Activated T-helper 2 cell treated with anti-CD3 and anti-CD28 coated beads, Interferon-gamma antibody, Interleukin-2, Interleukin-4, amounts not matched to agents 10 μg/mL and 5 μg/mL and 100 μg/mL, durations not matched to agents 14 hours and 24 hours and 36 hours (primary cell): ENCODE measurements at regions not wholly inside any gene's neighbourhood (a gene's known extent, or its start where the extent isn't known, plus 50 kb on each side); places are given as distances from the start of the nearest gene placed in this dataset.

ENCODE experiments used
- DNase-seq: peaks from one replicate; pipeline ENCODE4 v3.0.0; 2021; ENCODE audit warnings: low spot score
- H3K27ac Mint-ChIP-seq: one replicate; pipeline ENCODE4 v1.8.0; 2021; ENCODE audit warnings: mixed read lengths
- H3K27me3 Mint-ChIP-seq: one replicate; pipeline ENCODE4 v1.8.0; 2021; ENCODE audit warnings: low read depth, mixed read lengths
- H3K36me3 Mint-ChIP-seq: one replicate; pipeline ENCODE4 v1.8.0; 2021; ENCODE audit warnings: low read depth, mixed read lengths
- H3K4me1 Mint-ChIP-seq: one replicate; pipeline ENCODE4 v1.8.0; 2021; ENCODE audit warnings: low read depth, mixed read lengths
- H3K4me3 Mint-ChIP-seq: one replicate; pipeline ENCODE4 v1.8.0; 2021; ENCODE audit warnings: low read depth, mild to moderate bottlenecking, moderate library complexity, mixed read lengths
- H3K9me3 Mint-ChIP-seq: one replicate; pipeline ENCODE4 v1.8.0; 2021; ENCODE audit warnings: mixed read lengths
- intact Hi-C: fragments of 100-400 bp; cut with micrococcal nuclease; formaldehyde crosslinking; loops from one replicate; pipeline ENCODE4 v1.15.1; 2023

DNA sequence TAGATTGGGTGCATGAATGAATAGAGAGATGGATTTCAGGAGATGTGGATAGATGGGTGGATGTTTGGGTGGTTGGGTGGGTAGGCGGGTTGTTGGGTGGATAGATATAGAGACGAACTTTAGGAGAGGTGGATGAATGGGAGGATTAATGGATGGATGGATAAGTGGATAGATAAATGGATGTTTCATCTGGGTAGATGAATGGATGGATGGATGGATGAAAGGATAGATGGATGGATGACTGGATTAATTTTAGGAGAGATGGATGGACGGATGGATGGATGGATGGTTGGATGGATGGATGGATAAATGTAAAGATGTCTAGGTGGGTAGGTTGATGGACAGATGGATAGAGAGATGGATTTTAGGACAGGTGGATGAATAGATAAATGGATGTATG, 511.3 kb downstream of the MIAT start:
- no peaks in the 10 kb centered on the region for H3K4me1 Mint-ChIP-seq
- DNase-seq: no peak
- no peaks in the 10 kb centered on the region for H3K9me3 Mint-ChIP-seq
- H3K27me3 Mint-ChIP-seq: no peaks in the 10 kb centered on the region
- H3K36me3 Mint-ChIP-seq: no peaks in the 10 kb centered on the region
- intact Hi-C loops: no loop called here
- no peak overlapping the region for H3K4me3 Mint-ChIP-seq
- H3K27ac Mint-ChIP-seq: no peak overlapping the region

DNA sequence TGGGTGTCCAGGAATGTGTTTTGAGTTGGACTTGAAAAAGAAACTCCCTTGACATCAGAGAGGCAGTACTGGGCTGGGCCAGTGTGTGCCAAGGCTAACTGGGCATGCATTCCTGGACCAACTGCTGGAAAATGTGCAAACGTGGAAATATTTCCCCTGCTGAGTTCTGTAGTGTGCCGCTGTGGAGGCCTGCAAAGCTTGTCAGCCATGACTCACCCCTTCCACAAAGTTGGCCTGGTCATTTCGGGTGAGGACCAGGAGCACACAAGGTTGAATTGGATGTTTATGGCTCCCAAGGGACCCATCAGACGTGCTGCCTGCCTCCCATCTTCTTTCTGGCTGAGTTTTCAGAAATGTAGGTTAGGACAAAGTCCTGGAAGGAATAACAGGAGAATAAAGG, 513.1 kb downstream of the MIAT start:
- Mint-ChIP-seq H3K9me3 (no peaks in the 10 kb centered on the region), H3K4me1 (no peaks in the 10 kb centered on the region), H3K36me3 (no peaks in the 10 kb centered on the region), H3K27ac (no peak overlapping the region), H3K4me3 (no peak overlapping the region), H3K27me3 (no peaks in the 10 kb centered on the region)
- intact Hi-C loops: no loop called here
- no peak for DNase-seq

DNA sequence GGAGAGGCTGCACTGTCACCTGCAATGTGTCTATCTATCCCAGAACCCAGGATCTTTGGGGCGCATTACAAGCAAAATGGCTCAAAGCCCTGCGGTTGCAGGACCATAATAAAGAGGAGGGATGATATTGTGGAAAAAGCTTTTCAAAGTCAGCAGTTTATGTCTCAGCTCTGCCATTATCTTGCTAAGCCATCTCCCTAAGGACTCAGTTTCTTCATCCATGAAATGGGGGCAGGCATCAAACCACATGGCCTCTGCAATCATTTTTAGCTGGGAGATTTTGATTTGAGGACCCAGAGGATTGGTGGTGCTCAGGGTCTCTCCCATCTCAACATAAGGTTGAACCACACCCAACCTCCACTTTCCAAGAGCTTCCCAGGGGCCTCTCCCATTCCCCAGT, 513.8 kb downstream of the MIAT start:
- H3K27me3 Mint-ChIP-seq: no peaks in the 10 kb centered on the region
- no peaks in the 10 kb centered on the region for H3K9me3 Mint-ChIP-seq
- H3K36me3 Mint-ChIP-seq: no peaks in the 10 kb centered on the region
- H3K4me3 Mint-ChIP-seq: no peak overlapping the region
- H3K27ac Mint-ChIP-seq: no peak overlapping the region
- intact Hi-C loops: no loop called here
- DNase-seq: no peak
- H3K4me1 Mint-ChIP-seq: no peaks in the 10 kb centered on the region

DNA sequence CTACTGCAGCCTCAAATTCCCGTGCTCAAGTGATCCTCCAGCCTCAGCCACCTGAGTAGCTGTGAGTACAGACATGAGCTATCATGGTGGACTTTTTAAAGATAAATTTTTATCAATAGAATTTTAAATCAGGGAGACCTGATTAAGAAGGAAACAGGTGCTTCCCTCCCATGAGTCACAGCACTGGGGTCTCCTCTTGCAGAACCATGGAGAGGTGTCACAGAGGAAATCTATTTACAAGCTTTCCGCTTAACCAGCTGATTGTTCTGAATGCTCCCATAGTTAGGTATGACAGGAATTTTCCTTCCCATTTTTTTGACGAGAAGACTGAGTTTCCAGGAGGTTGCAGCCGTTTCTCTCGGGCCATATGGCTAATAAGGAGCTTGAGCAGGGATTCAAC, 516.1 kb downstream of the MIAT start:
- Mint-ChIP-seq H3K27me3 (no peaks in the 10 kb centered on the region), H3K4me3 (no peak overlapping the region), H3K4me1 (no peaks in the 10 kb centered on the region), H3K36me3 (no peaks in the 10 kb centered on the region), H3K9me3 (no peaks in the 10 kb centered on the region), H3K27ac (no peak overlapping the region)
- no peak for DNase-seq
- intact Hi-C loops: no loop called here

DNA sequence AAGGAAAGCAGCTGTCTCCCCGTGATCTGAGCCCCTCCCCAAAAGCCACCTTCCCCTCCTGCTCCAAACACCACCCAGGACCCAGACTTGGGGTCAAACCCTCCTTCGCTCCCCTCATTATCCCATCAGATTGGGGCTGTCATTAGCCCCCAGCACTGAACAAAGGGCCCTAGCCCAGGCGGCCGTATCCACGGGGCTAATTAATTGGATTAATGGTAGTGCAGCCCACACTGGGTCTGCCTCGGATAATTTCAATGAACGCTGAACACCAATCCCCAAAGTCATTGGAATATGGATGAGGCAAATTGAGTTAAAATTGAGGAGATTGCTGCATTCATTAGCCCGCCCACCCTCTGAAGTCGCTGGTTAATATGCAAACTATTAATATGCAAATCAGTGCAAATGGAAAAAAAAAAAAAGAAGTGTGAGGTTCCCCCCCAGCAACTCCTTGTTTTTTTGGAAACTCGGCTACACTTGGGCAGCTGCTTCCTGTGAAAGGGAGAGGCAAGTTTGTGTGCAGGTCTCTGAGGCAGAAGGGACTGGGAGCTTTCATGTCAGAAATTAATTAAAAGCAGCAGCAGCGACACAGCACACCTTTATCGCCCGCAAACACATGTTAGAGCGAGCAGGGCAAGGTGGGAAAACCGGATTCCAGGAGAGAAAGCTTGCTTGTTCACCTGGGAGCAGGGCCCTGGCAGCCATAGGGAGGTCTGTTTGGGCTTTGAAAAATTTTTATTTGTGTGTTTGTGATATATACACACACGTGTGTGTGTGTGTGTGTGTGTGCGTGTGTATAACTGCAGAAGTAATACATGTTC, 517.8 kb downstream of the MIAT start:
- Mint-ChIP-seq H3K27ac (no peak overlapping the region), H3K27me3 (peaks cover 1% of the 10 kb centered on the region), H3K4me3 (no peak overlapping the region), H3K36me3 (no peaks in the 10 kb centered on the region), H3K9me3 (no peaks in the 10 kb centered on the region), H3K4me1 (no peaks in the 10 kb centered on the region)
- intact Hi-C loops: no loop called here
- no peak for DNase-seq

DNA sequence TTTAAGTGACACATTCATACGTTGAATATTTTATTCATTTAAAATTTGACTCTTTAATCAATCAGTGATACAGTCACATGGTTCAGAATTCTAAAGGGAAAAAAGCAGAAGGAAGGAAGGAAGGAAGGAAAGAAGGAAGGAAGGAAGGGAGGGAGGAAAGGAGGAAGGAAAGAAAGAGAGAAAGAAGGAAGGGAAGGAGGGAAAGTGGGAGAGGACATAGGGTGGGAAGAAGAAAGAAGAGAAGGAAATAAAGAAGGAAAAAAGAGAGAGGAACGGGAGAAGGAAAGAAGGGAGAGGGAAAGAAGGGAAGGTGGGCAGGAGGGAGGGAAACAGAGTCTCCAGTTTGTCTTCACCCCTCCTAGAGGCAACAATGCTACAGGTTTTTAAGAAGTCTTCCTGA, 518.6 kb downstream of the MIAT start:
- Mint-ChIP-seq H3K9me3 (no peaks in the 10 kb centered on the region), H3K4me1 (no peaks in the 10 kb centered on the region), H3K27ac (no peak overlapping the region), H3K27me3 (peaks cover 1% of the 10 kb centered on the region), H3K36me3 (no peaks in the 10 kb centered on the region), H3K4me3 (no peak overlapping the region)
- no peak for DNase-seq
- intact Hi-C loops: no loop called here

DNA sequence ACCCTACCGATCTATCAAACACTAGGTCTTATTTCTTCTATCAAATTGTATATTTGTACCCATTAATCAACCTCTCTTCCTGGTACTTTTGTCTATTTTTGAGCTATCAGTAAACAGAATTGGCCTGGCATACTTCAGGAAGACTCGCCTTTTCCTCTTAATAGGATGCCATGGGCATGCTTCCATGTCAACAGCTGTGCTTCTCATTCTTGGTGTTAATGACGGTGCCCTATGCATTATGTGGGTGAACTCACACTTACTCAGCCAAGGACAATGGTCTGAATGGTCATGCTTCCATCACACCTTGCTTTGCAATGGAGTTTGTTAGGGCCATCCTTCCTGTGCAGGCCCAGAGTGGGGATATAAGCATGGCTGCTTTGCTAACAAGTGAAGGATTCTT, 521.8 kb downstream of the MIAT start:
- intact Hi-C loops: no loop called here
- Mint-ChIP-seq H3K9me3 (no peaks in the 10 kb centered on the region), H3K4me1 (no peaks in the 10 kb centered on the region), H3K4me3 (no peak overlapping the region), H3K27ac (no peak overlapping the region), H3K27me3 (peaks cover 1% of the 10 kb centered on the region), H3K36me3 (no peaks in the 10 kb centered on the region)
- no peak for DNase-seq

DNA sequence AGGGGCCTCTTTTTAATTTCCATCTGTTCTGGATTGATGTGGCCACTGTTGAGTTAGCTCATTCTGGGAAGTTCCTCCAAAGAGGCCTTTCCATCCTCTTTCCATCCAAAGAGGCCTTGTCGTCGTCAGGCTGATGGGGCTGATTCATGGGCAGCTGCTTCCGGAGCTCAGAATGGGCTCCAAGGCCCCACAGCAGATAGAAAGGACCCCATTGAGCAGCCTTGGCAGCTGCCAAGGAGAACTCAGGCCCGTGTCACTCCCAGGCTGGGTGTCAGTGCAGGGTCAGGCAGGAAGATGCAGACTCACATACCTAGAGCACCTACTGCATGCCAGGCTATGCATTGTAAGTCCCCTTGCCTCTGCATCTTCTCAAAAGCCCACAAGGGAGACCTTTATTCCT, 524.1 kb downstream of the MIAT start:
- intact Hi-C loops: no loop called here
- Mint-ChIP-seq H3K9me3 (no peaks in the 10 kb centered on the region), H3K4me3 (no peak overlapping the region), H3K27ac (no peak overlapping the region), H3K27me3 (peaks cover 1% of the 10 kb centered on the region), H3K36me3 (no peaks in the 10 kb centered on the region), H3K4me1 (no peaks in the 10 kb centered on the region)
- no peak for DNase-seq

- intact Hi-C loops: no loop called here
- Mint-ChIP-seq H3K9me3 (no peaks in the 10 kb centered on the region), H3K4me1 (no peaks in the 10 kb centered on the region), H3K27me3 (peaks cover 1% of the 10 kb centered on the region), H3K36me3 (no peaks in the 10 kb centered on the region), H3K4me3 (no peak overlapping the region), H3K27ac (no peak overlapping the region)
- no peak for DNase-seq
Observed at GRCh38 chr22:27183474-27183873, 526.1 kb downstream of the MIAT start.

DNA sequence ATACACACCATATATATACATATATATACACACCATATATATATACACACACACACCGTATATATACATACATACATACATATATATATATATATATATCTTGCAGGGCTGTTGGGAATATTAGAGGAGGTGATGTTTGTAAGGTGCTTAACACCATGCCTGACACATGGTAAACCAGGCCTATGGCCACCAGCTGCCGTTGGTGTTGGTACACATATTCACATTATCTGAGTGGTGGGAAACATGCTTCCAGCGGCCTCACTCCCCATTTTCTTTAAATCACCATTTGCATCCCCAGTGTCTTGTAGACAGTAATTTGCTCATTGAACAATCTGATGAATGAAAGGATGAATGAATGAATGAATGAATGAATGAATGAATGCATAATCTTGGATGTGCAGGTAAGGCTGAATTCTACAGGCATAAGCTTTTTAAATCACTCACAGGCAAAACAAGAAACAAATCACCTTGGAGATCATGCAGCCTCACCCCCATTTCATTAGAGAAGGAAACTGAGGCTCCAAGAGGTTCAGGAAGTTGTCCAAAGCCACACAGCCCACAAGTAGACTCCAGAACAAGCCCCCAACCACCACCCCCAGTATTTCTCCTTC, 527.8 kb downstream of the MIAT start:
- no peaks in the 10 kb centered on the region for H3K27me3 Mint-ChIP-seq
- H3K36me3 Mint-ChIP-seq: no peaks in the 10 kb centered on the region
- H3K4me1 Mint-ChIP-seq: no peaks in the 10 kb centered on the region
- H3K4me3 Mint-ChIP-seq: no peak overlapping the region
- H3K27ac Mint-ChIP-seq: no peak overlapping the region
- no peak for DNase-seq
- no peaks in the 10 kb centered on the region for H3K9me3 Mint-ChIP-seq
- intact Hi-C loops: no loop called here

DNA sequence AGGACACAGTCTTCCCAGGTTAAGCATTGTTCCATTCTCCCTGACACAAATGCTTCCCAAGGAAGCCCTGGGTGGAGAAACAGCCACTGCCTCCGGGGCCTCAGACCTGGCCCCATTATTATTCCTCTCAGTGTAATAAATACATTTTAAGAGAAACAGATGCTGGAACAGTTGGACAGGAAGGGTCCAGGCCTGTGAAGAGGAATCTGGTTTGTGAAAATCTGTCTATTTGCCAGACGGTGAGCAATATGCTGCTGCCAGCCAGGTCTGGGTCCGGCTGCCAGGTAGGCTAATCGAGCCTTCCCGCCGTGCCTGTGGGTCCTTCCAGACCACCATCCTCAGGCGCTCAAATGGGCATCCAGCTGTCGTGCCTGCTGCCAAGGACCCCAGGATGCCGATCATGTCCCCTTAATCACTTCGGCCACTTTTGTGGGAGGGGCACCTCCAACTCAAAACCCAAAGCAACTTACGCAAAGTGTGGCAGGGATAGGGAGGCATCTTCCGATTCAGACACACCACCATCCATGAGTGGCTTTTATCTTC, 528.4 kb downstream of the MIAT start:
- H3K27me3 Mint-ChIP-seq: no peaks in the 10 kb centered on the region
- no peaks in the 10 kb centered on the region for H3K9me3 Mint-ChIP-seq

DNA sequence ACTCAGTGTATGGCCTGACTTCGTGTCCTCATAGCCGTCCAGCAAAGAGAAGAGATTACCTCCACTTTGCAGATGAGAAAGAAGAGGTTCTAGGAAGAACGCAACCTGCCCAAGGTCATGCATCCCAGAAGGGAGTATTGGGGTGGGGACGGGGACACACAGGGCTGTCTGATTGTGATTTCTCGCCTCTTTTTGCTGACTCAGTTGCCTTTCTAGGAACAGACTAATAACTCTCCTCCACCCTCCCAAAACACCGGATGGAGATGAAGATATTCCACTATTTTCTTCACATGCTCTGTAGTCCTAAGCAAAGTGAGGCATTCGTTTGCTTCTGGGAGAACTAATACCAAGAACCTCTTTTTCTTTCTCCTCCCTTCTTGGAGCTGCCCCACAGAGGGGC, 529.3 kb downstream of the MIAT start:
- Mint-ChIP-seq H3K36me3 (no peaks in the 10 kb centered on the region), H3K27me3 (no peaks in the 10 kb centered on the region), H3K4me1 (no peaks in the 10 kb centered on the region), H3K9me3 (no peaks in the 10 kb centered on the region), H3K27ac (no peak overlapping the region), H3K4me3 (no peak overlapping the region)
- intact Hi-C loops: no loop called here
- DNase-seq: no peak

More for the DNA sequence above, 528.4 kb downstream of the MIAT start:
- Mint-ChIP-seq H3K27ac (no peak overlapping the region), H3K4me3 (no peak overlapping the region), H3K4me1 (no peaks in the 10 kb centered on the region), H3K36me3 (no peaks in the 10 kb centered on the region)
- DNase-seq: no peak
- intact Hi-C loops: no loop called here

- Mint-ChIP-seq H3K4me3 (no peak overlapping the region), H3K36me3 (no peaks in the 10 kb centered on the region), H3K27ac (no peak overlapping the region), H3K9me3 (no peaks in the 10 kb centered on the region), H3K27me3 (no peaks in the 10 kb centered on the region), H3K4me1 (no peaks in the 10 kb centered on the region)
- intact Hi-C loops: no loop called here
- no peak for DNase-seq
Observed at GRCh38 chr22:27192135-27192829, 534.9 kb downstream of the MIAT start.
